H1 (cell line): ENCODE measurements at regions not wholly inside any gene's neighbourhood (a gene's known extent, or its start where the extent isn't known, plus 50 kb on each side); places are given as distances from the start of the nearest gene placed in this dataset.
A peak's percentile ranks its signal among the peaks of the same experiment; 100 is the strongest.

ENCODE experiments used
- CTCF ChIA-PET: fragments of 300-600 bp; sonication (Branson Sonifier 250); formaldehyde crosslinking; loops from one replicate; lab custom pipeline; 2021; ENCODE audit not compliant: partially characterized antibody; lab: Charles Lee
- POLR2A ChIA-PET: fragments of 300-600 bp; sonication (Branson Sonifier 250); formaldehyde crosslinking; loops from one replicate; lab custom pipeline; 2021; ENCODE audit warnings: inconsistent platforms; ENCODE audit not compliant: partially characterized antibody; lab: Charles Lee
- DNase-seq, 2 experiments: peaks; one replicate each; pipeline versions ENCODE4 v3.0.0 to v3.0.0-alpha.2; 2010 to 2022; ENCODE audit warnings: low spot score in 2 of 2, low read depth in 1 of 2, mixed read lengths in 1 of 2
- FAIRE-seq: peaks from 2 replicates; lab custom pipeline; 2011; peaks lifted over from hg19 to GRCh38; lab: Jason Lieb, UNC
- H2AFZ ChIP-seq: 2 replicates; pipeline ENCODE4 v1.8.1; 2012; ENCODE audit warnings: low read length, inconsistent platforms
- H2AK5ac ChIP-seq: 2 replicates; pipeline ENCODE4 v1.6.1; 2013; ENCODE audit warnings: low read depth, low read length
- H2BK120ac ChIP-seq: replicated peaks from 2 replicates; pipeline ENCODE3; 2013; ENCODE audit warnings: low read depth, low read length, inconsistent platforms
- H2BK12ac ChIP-seq: 2 replicates; pipeline ENCODE4 v1.6.1; 2013; ENCODE audit warnings: low read depth, low read length
- H2BK15ac ChIP-seq: 2 replicates; pipeline ENCODE4 v1.6.1; 2013; ENCODE audit warnings: low read length
- H2BK20ac ChIP-seq: 2 replicates; pipeline ENCODE4 v1.6.1; 2013; ENCODE audit warnings: low read length
- H2BK5ac ChIP-seq: 2 replicates; pipeline ENCODE4 v1.6.1; 2013; ENCODE audit warnings: low read depth, low read length
- H3K14ac ChIP-seq: 2 replicates; pipeline ENCODE4 v1.6.1; 2013; ENCODE audit warnings: inconsistent platforms; ENCODE audit not compliant: insufficient read length
- H3K18ac ChIP-seq: 2 replicates; pipeline ENCODE4 v1.6.1; 2013; ENCODE audit warnings: low read length; ENCODE audit errors: extremely low read depth
- H3K23ac ChIP-seq: 2 replicates; pipeline ENCODE4 v1.6.1; 2013; ENCODE audit warnings: inconsistent platforms; ENCODE audit not compliant: insufficient read length
- H3K23me2 ChIP-seq: 2 replicates; pipeline ENCODE4 v1.6.1; 2013; ENCODE audit warnings: low read depth, low read length
- H3K27ac ChIP-seq: 2 replicates; pipeline ENCODE4 v1.6.1; 2011; ENCODE audit warnings: low read depth, low read length, inconsistent platforms
- H3K27me3 ChIP-seq, 4 experiments: replicated peaks in 1 of 4; 1 replicate in 1 of 4; 2 replicates in 3 of 4; pipeline versions ENCODE4 v1.6.1 to v1.8.1; 2011 to 2013; ENCODE audit warnings: low read length in 3 of 4, mild to moderate bottlenecking in 3 of 4, inconsistent platforms in 2 of 4, mixed read lengths in 2 of 4, moderate library complexity in 1 of 4; ENCODE audit not compliant: control insufficient read depth in 3 of 4, insufficient read depth in 3 of 4; ENCODE audit errors: extremely low read depth in 1 of 4
- H3K36me3 ChIP-seq, 4 experiments: 2 replicates each; pipeline versions ENCODE4 v1.6.1 to v1.8.1; 2011 to 2013; ENCODE audit warnings: mild to moderate bottlenecking in 4 of 4, low read length in 3 of 4, moderate library complexity in 2 of 4, control low read depth in 1 of 4, inconsistent platforms in 1 of 4; ENCODE audit not compliant: insufficient read depth in 4 of 4, control insufficient read depth in 2 of 4
- H3K4ac ChIP-seq: replicated peaks from 2 replicates; pipeline ENCODE3; 2013; ENCODE audit warnings: low read length, low read depth, mixed read lengths, inconsistent platforms; ENCODE audit not compliant: insufficient read length
- H3K4me1 ChIP-seq, 4 experiments: replicated peaks in 1 of 4; 1 replicate in 1 of 4; 2 replicates in 3 of 4; pipeline versions ENCODE4 v1.6.1 to v1.8.1; 2011 to 2013; ENCODE audit warnings: low read length in 3 of 4, inconsistent platforms in 2 of 4, mixed read lengths in 1 of 4; ENCODE audit not compliant: insufficient read depth in 4 of 4, control insufficient read depth in 3 of 4
- H3K4me2 ChIP-seq, 2 experiments: 2 replicates each; pipeline versions ENCODE4 v1.6.1 to v1.8.1; 2011 to 2013; ENCODE audit warnings: low read depth in 2 of 2, low read length in 2 of 2, control low read depth in 1 of 2, inconsistent platforms in 1 of 2, mild to moderate bottlenecking in 1 of 2; ENCODE audit not compliant: insufficient read depth in 1 of 2
- H3K4me3 ChIP-seq, 4 experiments: fragments of 200-600, 300-600 bp in 1 of 4; sonication (generic), shearing (Covaris generic), sonication (Bioruptor Twin) in 1 of 4; 2 replicates each; pipeline versions ENCODE4 v1.5.1 to v1.8.1; 2011 to 2016; ENCODE audit warnings: low read length in 4 of 4, low read depth in 3 of 4, control low read depth in 2 of 4, inconsistent platforms in 2 of 4, mild to moderate bottlenecking in 2 of 4, mixed read lengths in 1 of 4, moderate library complexity in 1 of 4; ENCODE audit not compliant: insufficient read depth in 2 of 4; ENCODE audit errors: extremely low read depth in 1 of 4
- H3K56ac ChIP-seq: replicated peaks from 2 replicates; pipeline ENCODE3; 2013; ENCODE audit warnings: low read depth, mild to moderate bottlenecking, mixed read lengths, low read length, inconsistent platforms; ENCODE audit not compliant: insufficient read length
- H3K79me1 ChIP-seq: 2 replicates; pipeline ENCODE4 v1.6.1; 2013; ENCODE audit warnings: low read depth, low read length, control low read depth
- H3K79me2 ChIP-seq, 2 experiments: 2 replicates each; pipeline versions ENCODE4 v1.6.1 to v1.8.1; 2012 to 2013; ENCODE audit warnings: low read length in 2 of 2, mild to moderate bottlenecking in 2 of 2, inconsistent platforms in 1 of 2; ENCODE audit not compliant: insufficient read depth in 2 of 2, control insufficient read depth in 1 of 2
- H3K9ac ChIP-seq, 4 experiments: replicated peaks in 1 of 4; 1 replicate in 1 of 4; 2 replicates in 3 of 4; pipeline versions ENCODE4 v1.6.1 to v1.8.1; 2011 to 2013; ENCODE audit warnings: low read depth in 3 of 4, low read length in 3 of 4, control low read depth in 2 of 4, mild to moderate bottlenecking in 2 of 4, moderate library complexity in 2 of 4, inconsistent platforms in 1 of 4; ENCODE audit errors: extremely low read depth in 1 of 4
- H3K9me3 ChIP-seq, 2 experiments: 2 replicates each; pipeline versions ENCODE4 v1.6.1 to v1.8.1; 2012 to 2013; ENCODE audit warnings: mild to moderate bottlenecking in 2 of 2, moderate library complexity in 2 of 2, control low read depth in 1 of 2, inconsistent platforms in 1 of 2, low read depth in 1 of 2, low read length in 1 of 2, mixed read lengths in 1 of 2; ENCODE audit not compliant: insufficient read depth in 2 of 2
- H4K20me1 ChIP-seq, 2 experiments: replicated peaks in 1 of 2; 2 replicates each; pipeline versions ENCODE3 to v1.8.1; 2011 to 2013; ENCODE audit warnings: inconsistent platforms in 2 of 2, low read length in 2 of 2, mild to moderate bottlenecking in 1 of 2; ENCODE audit not compliant: insufficient read depth in 2 of 2, control insufficient read depth in 1 of 2
- H4K5ac ChIP-seq: 2 replicates; pipeline ENCODE4 v1.6.1; 2013; ENCODE audit warnings: low read length, low read depth, mixed read lengths, inconsistent platforms; ENCODE audit not compliant: insufficient read length
- H4K8ac ChIP-seq: 2 replicates; pipeline ENCODE4 v1.8.0; 2013; ENCODE audit warnings: mild to moderate bottlenecking, moderate library complexity, low read length, inconsistent platforms; ENCODE audit not compliant: insufficient read depth; ENCODE audit errors: extremely low read depth
- H4K91ac ChIP-seq: replicated peaks from 2 replicates; pipeline ENCODE3; 2013; ENCODE audit warnings: low read length, mixed read lengths, inconsistent platforms; ENCODE audit not compliant: insufficient read length
- BACH1 ChIP-seq: IDR thresholded peaks from 2 replicates; pipeline ENCODE4 v1.6.1; 2012; ENCODE audit warnings: low read length, improper control_type of control experiment
- CREB1 ChIP-seq: IDR thresholded peaks from 2 replicates; pipeline ENCODE4 v1.6.1; 2012; ENCODE audit warnings: inconsistent platforms
- CTBP2 ChIP-seq: IDR thresholded peaks from 2 replicates; pipeline ENCODE4 v1.7.0; 2011; ENCODE audit warnings: borderline replicate concordance, mild to moderate bottlenecking, moderate library complexity, mixed read lengths, low read length; ENCODE audit not compliant: insufficient read depth, insufficient read length
- CTCF ChIP-seq, 3 experiments: IDR thresholded peaks; 1 replicate in 2 of 3; 2 replicates in 1 of 3; pipeline versions ENCODE4 v1.5.1 to v1.6.1; 2011; ENCODE audit warnings: low read length in 3 of 3, mild to moderate bottlenecking in 3 of 3, inconsistent platforms in 2 of 3, low read depth in 1 of 3, moderate library complexity in 1 of 3; ENCODE audit not compliant: insufficient read depth in 1 of 3; ENCODE audit errors: control extremely low read depth in 1 of 3
- E2F6 ChIP-seq: IDR thresholded peaks from 2 replicates; pipeline ENCODE4 v1.6.1; 2012; ENCODE audit warnings: inconsistent platforms
- EGR1 ChIP-seq: IDR thresholded peaks from 2 replicates; pipeline ENCODE4 v1.6.1; 2011; ENCODE audit warnings: low read depth, low read length, borderline replicate concordance
- EZH2 ChIP-seq: fragments of 200-600 bp; sonication (generic); IDR thresholded peaks from 2 replicates; pipeline ENCODE4 v1.7.1; 2012; ENCODE audit warnings: low read depth, mild to moderate bottlenecking, moderate library complexity, low read length, inconsistent platforms; ENCODE audit not compliant: severe bottlenecking
- NRF1 ChIP-seq: IDR thresholded peaks from 2 replicates; pipeline ENCODE4 v1.6.1; 2011; ENCODE audit warnings: mild to moderate bottlenecking, low read depth, low read length, improper control_type of control experiment
- RBBP5 ChIP-seq: IDR thresholded peaks from 2 replicates; pipeline ENCODE4 v1.7.1; 2012; ENCODE audit warnings: low read depth, mild to moderate bottlenecking, inconsistent platforms, low read length, moderate library complexity, borderline replicate concordance
- SAP30 ChIP-seq: fragments of 300-600 bp; sonication (generic); IDR thresholded peaks from 2 replicates; pipeline ENCODE4 v1.7.1; 2012; ENCODE audit warnings: low read length, moderate library complexity, mild to moderate bottlenecking, inconsistent platforms; ENCODE audit not compliant: insufficient read depth, insufficient replicate concordance
- TAF1 ChIP-seq: IDR thresholded peaks from 2 replicates; pipeline ENCODE4 v1.6.1; 2011; ENCODE audit warnings: mild to moderate bottlenecking, low read depth, low read length
- YY1 ChIP-seq: IDR thresholded peaks from 2 replicates; pipeline ENCODE4 v1.6.1; 2011; ENCODE audit warnings: low read depth, mild to moderate bottlenecking, low read length
- WGBS, 2 experiments: shearing (Covaris generic) in 1 of 2; methylation state at CpG; one replicate each; pipeline versions ENCODE4 v1.1.6 to v1.1.7; 2013 to 2015; ENCODE audit warnings: low lambda C conversion rate in 2 of 2, mixed read lengths in 2 of 2, inconsistent platforms in 1 of 2, low coverage in 1 of 2, missing lambda C conversion rate in 1 of 2; ENCODE audit not compliant: insufficient replicate concordance in 2 of 2, insufficient coverage in 1 of 2, insufficient read length in 1 of 2; ENCODE audit errors: extremely low coverage in 1 of 2, missing lambda C conversion rate in 1 of 2; 5-methylcytosine and 5-hydroxymethylcytosine counted together

GRCh38 chr10:64699244-64699643, 1178.0 kb downstream of the REEP3 start:
- Histone ChIP-seq H4K91ac (no peak overlapping the region), H2BK12ac (no peak overlapping the region), H2BK15ac (no peak overlapping the region), H4K20me1 (no peaks in the 10 kb centered on the region), H3K79me1 (no peaks in the 10 kb centered on the region), H2BK120ac (no peak overlapping the region), H3K9me3 (no peaks in the 10 kb centered on the region), H3K79me2 (no peaks in the 10 kb centered on the region), H3K36me3 (no peaks in the 10 kb centered on the region), H3K56ac (no peak overlapping the region), H4K8ac (no peak overlapping the region), H4K5ac (no peak overlapping the region), H3K23ac (no peak overlapping the region), H3K4me2 (no peak overlapping the region), H2AFZ (peak overlapping the region; percentile 50; the same call in 1 of the 2 replicates), H3K18ac (no peak overlapping the region; the same call in 1 of the 2 replicates), H2BK20ac (no peak overlapping the region), H2AK5ac (no peak overlapping the region), H3K4me1 (no peaks in the 10 kb centered on the region), H3K23me2 (no peaks in the 10 kb centered on the region), H3K9ac (no peak overlapping the region), H2BK5ac (no peak overlapping the region), H3K4ac (no peak overlapping the region), H3K4me3 (no peak overlapping the region), H3K14ac (no peak overlapping the region), H3K27me3 (no peaks in the 10 kb centered on the region), H3K27ac (no peak overlapping the region)
- DNase-seq: no peak
- POLR2A ChIA-PET: no interaction called here
- no peak for FAIRE-seq
- 90% methylated on average over 3 of the region's 3 CpGs; no CpG with 5 or more reads in 1 of the 2 experiments for WGBS, 2 experiments
- CTCF ChIA-PET: no interaction called here
- TF ChIP-seq NRF1: no peak
- no peak for TF ChIP-seq TAF1
- no peak for TF ChIP-seq EGR1
- TF ChIP-seq EZH2: no peak
- TF ChIP-seq RBBP5: no peak
- TF ChIP-seq YY1: no peak
- TF ChIP-seq CREB1: no peak
- no peak for TF ChIP-seq CTCF (IDR thresholded peaks at IDR 0.05; ENCODE audit: control extremely low read depth in 1 of 3, insufficient read depth in 1 of 3, low read depth in 1 of 3, low read length in 3 of 3)
- no peak for TF ChIP-seq SAP30
- TF ChIP-seq E2F6: no peak
- no peak for TF ChIP-seq BACH1
- TF ChIP-seq CTBP2: no peak
